Mesendoderm (in vitro differentiated cells): ENCODE measurements at regions not wholly inside any gene's neighbourhood (a gene's known extent, or its start where the extent isn't known, plus 50 kb on each side); places are given as distances from the start of the nearest gene placed in this dataset.

Source experiments
- DNase-seq: peaks from one replicate; pipeline ENCODE4 v3.0.0; 2013
- H2AK5ac ChIP-seq: 2 replicates; pipeline ENCODE4 v1.6.1; 2013; ENCODE audit warnings: low read length, inconsistent platforms
- H2BK120ac ChIP-seq: 2 replicates; pipeline ENCODE4 v1.6.1; 2013; ENCODE audit warnings: low read depth, mild to moderate bottlenecking, low read length, moderate library complexity, mixed read lengths
- H2BK15ac ChIP-seq: replicated peaks from 2 replicates; pipeline ENCODE4 v1.6.1; 2013; ENCODE audit warnings: low read depth, mild to moderate bottlenecking, moderate library complexity
- H2BK5ac ChIP-seq: 2 replicates; pipeline ENCODE4 v1.6.1; 2013; ENCODE audit warnings: low read length, inconsistent platforms
- H3K18ac ChIP-seq: 2 replicates; pipeline ENCODE4 v1.6.1; 2013; ENCODE audit warnings: mild to moderate bottlenecking, low read length, mixed read lengths
- H3K23ac ChIP-seq: one replicate; pipeline ENCODE4 v1.6.1; 2013; ENCODE audit warnings: low read length
- H3K27ac ChIP-seq: 2 replicates; pipeline ENCODE4 v1.5.1; 2013; ENCODE audit warnings: low read depth, mild to moderate bottlenecking, inconsistent platforms, low read length, moderate library complexity
- H3K27me3 ChIP-seq: 2 replicates; pipeline ENCODE4 v1.6.1; 2013; ENCODE audit warnings: low read length, control low read depth, mild to moderate bottlenecking, inconsistent platforms; ENCODE audit not compliant: insufficient read depth, poor library complexity
- H3K36me3 ChIP-seq: 2 replicates; pipeline ENCODE4 v1.6.1; 2013; ENCODE audit warnings: low read length, inconsistent platforms; ENCODE audit not compliant: control insufficient read depth, insufficient read depth
- H3K4ac ChIP-seq: one replicate; pipeline ENCODE4 v1.6.1; 2013; ENCODE audit warnings: low read depth, mild to moderate bottlenecking, low read length, moderate library complexity
- H3K4me1 ChIP-seq: 2 replicates; pipeline ENCODE4 v1.6.1; 2013; ENCODE audit warnings: low read depth, low read length, inconsistent platforms; ENCODE audit not compliant: control insufficient read depth
- H3K4me2 ChIP-seq: 2 replicates; pipeline ENCODE4 v1.6.1; 2013; ENCODE audit warnings: low read length
- H3K4me3 ChIP-seq: 2 replicates; pipeline ENCODE4 v1.5.1; 2013; ENCODE audit warnings: mild to moderate bottlenecking, low read length
- H3K56ac ChIP-seq: one replicate; pipeline ENCODE4 v1.6.1; 2013; ENCODE audit warnings: low read length
- H3K79me1 ChIP-seq: 2 replicates; pipeline ENCODE4 v1.6.1; 2013; ENCODE audit warnings: low read length, inconsistent platforms
- H3K79me2 ChIP-seq: 2 replicates; pipeline ENCODE4 v1.6.1; 2013; ENCODE audit warnings: mild to moderate bottlenecking, low read length; ENCODE audit not compliant: control insufficient read depth, insufficient read depth
- H3K9ac ChIP-seq: 2 replicates; pipeline ENCODE4 v1.6.1; 2013; ENCODE audit warnings: low read length, inconsistent platforms
- H4K5ac ChIP-seq: one replicate; pipeline ENCODE4 v1.6.1; 2013; ENCODE audit warnings: low read length
- H4K8ac ChIP-seq: one replicate; pipeline ENCODE4 v1.6.1; 2013; ENCODE audit warnings: low read depth, mild to moderate bottlenecking, control low read depth, low read length, moderate library complexity
- WGBS: extraction: QIAGEN DNeasy Blood & Tissue Kit; methylation state at CpG from one replicate; pipeline ENCODE4 v1.1.7; 2013; ENCODE audit warnings: low lambda C conversion rate, missing lambda C conversion rate; ENCODE audit not compliant: insufficient coverage; ENCODE audit errors: extremely low coverage; 5-methylcytosine and 5-hydroxymethylcytosine counted together

DNA sequence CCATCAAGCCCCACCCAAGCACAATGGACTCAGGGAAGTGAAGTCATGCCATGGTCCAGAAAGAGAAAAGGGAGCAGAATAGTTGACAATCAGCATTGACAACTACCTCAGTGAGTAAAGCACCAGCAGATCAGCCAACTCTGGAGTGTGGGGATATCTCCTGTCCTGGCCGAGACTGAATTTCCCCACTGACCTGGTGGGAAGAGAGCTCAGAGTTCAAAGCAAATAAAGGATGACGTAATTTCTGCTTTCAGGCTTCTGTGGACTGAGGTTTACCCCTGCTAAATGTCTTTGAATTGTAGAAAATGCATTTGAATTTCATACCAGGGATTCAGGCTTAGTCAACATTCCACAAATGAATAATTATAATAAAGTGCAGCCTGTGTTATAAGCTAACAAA lies 152.9 kb downstream of the CBLN1 start:
- H3K18ac ChIP-seq, result no peak overlapping the region
- no peak overlapping the region for H4K5ac ChIP-seq
- H3K4me1 ChIP-seq, result no peaks in the 10 kb centered on the region
- no peak overlapping the region for H3K56ac ChIP-seq
- H3K27ac ChIP-seq, result no peak overlapping the region
- H3K27me3 ChIP-seq, result no peaks in the 10 kb centered on the region
- H2BK15ac ChIP-seq, result no peak overlapping the region
- DNase-seq, result no peak
- H2BK5ac ChIP-seq, result no peak overlapping the region
- H3K79me2 ChIP-seq, result no peaks in the 10 kb centered on the region
- WGBS, result no CpG with 5 or more reads among the region's 2 CpGs
- no peak overlapping the region for H3K9ac ChIP-seq
- H3K79me1 ChIP-seq, result no peaks in the 10 kb centered on the region
- H3K36me3 ChIP-seq, result no peaks in the 10 kb centered on the region
- H3K4me2 ChIP-seq, result no peak overlapping the region
- H2AK5ac ChIP-seq, result no peak overlapping the region
- no peak overlapping the region for H2BK120ac ChIP-seq
- H3K4me3 ChIP-seq, result no peak overlapping the region
- no peak overlapping the region for H3K23ac ChIP-seq
- H3K4ac ChIP-seq, result no peak overlapping the region
- no peak overlapping the region for H4K8ac ChIP-seq

GRCh38 chr16:49127103-49127502 lies 154.5 kb downstream of the CBLN1 start:
- no peaks in the 10 kb centered on the region for H3K27me3 ChIP-seq
- peak; percentile 50 for DNase-seq
- H3K79me2 ChIP-seq, result no peaks in the 10 kb centered on the region
- no peak overlapping the region for H2BK120ac ChIP-seq
- H3K79me1 ChIP-seq, result no peaks in the 10 kb centered on the region
- no peak overlapping the region for H3K9ac ChIP-seq
- no peak overlapping the region for H4K5ac ChIP-seq
- H3K4me2 ChIP-seq, result no peak overlapping the region
- H3K4ac ChIP-seq, result no peak overlapping the region
- no peak overlapping the region for H3K4me3 ChIP-seq
- no peak overlapping the region for H2BK15ac ChIP-seq
- H3K27ac ChIP-seq, result no peak overlapping the region
- H3K4me1 ChIP-seq, result no peaks in the 10 kb centered on the region
- no peaks in the 10 kb centered on the region for H3K36me3 ChIP-seq
- H3K18ac ChIP-seq, result no peak overlapping the region
- WGBS, result no CpG with 5 or more reads among the region's 1 CpG
- no peak overlapping the region for H2BK5ac ChIP-seq
- H2AK5ac ChIP-seq, result no peak overlapping the region
- no peak overlapping the region for H4K8ac ChIP-seq
- H3K23ac ChIP-seq, result no peak overlapping the region
- H3K56ac ChIP-seq, result no peak overlapping the region

DNA sequence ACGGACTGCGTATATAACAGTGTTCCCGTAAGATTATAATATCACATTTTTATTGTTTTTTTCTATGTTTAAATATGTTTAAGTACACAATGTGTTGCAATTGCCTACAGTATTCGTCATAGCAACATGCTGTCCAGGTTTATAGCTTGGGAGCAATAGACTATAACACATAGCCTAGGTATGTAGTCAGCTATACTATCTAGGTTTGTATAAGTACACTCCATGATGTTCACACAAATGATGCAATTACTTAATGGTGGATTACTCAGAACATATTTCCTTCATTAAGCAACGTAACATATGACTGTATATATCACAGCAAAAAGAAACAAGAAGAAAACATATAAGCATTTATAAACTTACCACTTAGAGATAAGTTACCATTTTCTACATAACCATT lies 160.0 kb downstream of the CBLN1 start:
- no peaks in the 10 kb centered on the region for H3K27me3 ChIP-seq
- no peak overlapping the region for H2BK5ac ChIP-seq
- no peak overlapping the region for H3K4ac ChIP-seq
- H4K5ac ChIP-seq, result no peak overlapping the region
- no peak overlapping the region for H3K4me3 ChIP-seq
- H3K79me2 ChIP-seq, result no peaks in the 10 kb centered on the region
- WGBS, result no CpG with 5 or more reads among the region's 5 CpGs
- H3K56ac ChIP-seq, result no peak overlapping the region
- H2BK15ac ChIP-seq, result no peak overlapping the region
- H2BK120ac ChIP-seq, result no peak overlapping the region
- DNase-seq, result no peak
- H3K36me3 ChIP-seq, result no peaks in the 10 kb centered on the region
- H4K8ac ChIP-seq, result no peak overlapping the region
- H3K79me1 ChIP-seq, result no peaks in the 10 kb centered on the region
- H2AK5ac ChIP-seq, result no peak overlapping the region
- H3K4me1 ChIP-seq, result no peaks in the 10 kb centered on the region
- H3K18ac ChIP-seq, result no peak overlapping the region
- H3K4me2 ChIP-seq, result no peak overlapping the region
- H3K23ac ChIP-seq, result no peak overlapping the region
- no peak overlapping the region for H3K27ac ChIP-seq
- H3K9ac ChIP-seq, result no peak overlapping the region

GRCh38 chr16:49120631-49121030 lies 161.0 kb downstream of the CBLN1 start:
- Histone ChIP-seq H2AK5ac (no peak overlapping the region), H3K4me3 (no peak overlapping the region), H3K56ac (no peak overlapping the region), H3K4me2 (no peak overlapping the region), H2BK5ac (no peak overlapping the region), H2BK120ac (no peak overlapping the region), H3K4ac (no peak overlapping the region), H3K79me2 (no peaks in the 10 kb centered on the region), H3K23ac (no peak overlapping the region), H3K36me3 (no peaks in the 10 kb centered on the region), H4K5ac (no peak overlapping the region), H3K79me1 (no peaks in the 10 kb centered on the region), H3K27ac (no peak overlapping the region), H3K4me1 (no peaks in the 10 kb centered on the region), H3K18ac (no peak overlapping the region), H3K9ac (no peak overlapping the region), H3K27me3 (no peaks in the 10 kb centered on the region), H4K8ac (no peak overlapping the region), H2BK15ac (no peak overlapping the region)
- WGBS, result no CpG with 5 or more reads among the region's 6 CpGs
- DNase-seq, result peak; percentile 18

DNA sequence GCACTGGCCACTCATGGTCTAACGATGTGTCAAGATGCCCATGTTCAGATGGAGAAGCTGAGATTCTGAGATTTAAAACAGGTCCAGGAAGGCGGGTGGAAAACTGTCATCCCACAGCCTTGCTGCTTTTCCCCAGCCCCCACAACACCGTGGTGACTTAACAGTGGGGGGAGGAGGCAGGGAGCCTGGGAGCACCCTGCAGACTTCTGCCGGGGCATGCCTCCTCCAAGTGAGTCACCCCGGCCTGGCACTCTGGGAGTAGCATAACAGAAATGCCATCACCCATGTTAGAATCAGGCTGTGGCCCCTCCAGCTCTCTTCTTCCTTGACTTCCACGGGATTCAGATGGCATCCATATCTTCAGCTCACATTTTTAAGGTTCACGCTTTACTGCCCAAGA lies 164.8 kb downstream of the CBLN1 start:
- H3K4ac ChIP-seq, result no peak overlapping the region
- H4K8ac ChIP-seq, result no peak overlapping the region
- H4K5ac ChIP-seq, result no peak overlapping the region
- no peaks in the 10 kb centered on the region for H3K79me1 ChIP-seq
- no peak overlapping the region for H3K18ac ChIP-seq
- H3K9ac ChIP-seq, result no peak overlapping the region
- H2BK5ac ChIP-seq, result no peak overlapping the region
- no peak overlapping the region for H2AK5ac ChIP-seq
- no peaks in the 10 kb centered on the region for H3K36me3 ChIP-seq
- no CpG with 5 or more reads among the region's 7 CpGs for WGBS
- H3K27me3 ChIP-seq, result no peaks in the 10 kb centered on the region
- no peak overlapping the region for H3K4me3 ChIP-seq
- H2BK15ac ChIP-seq, result no peak overlapping the region
- H3K23ac ChIP-seq, result no peak overlapping the region
- no peak overlapping the region for H3K4me2 ChIP-seq
- H2BK120ac ChIP-seq, result no peak overlapping the region
- no peaks in the 10 kb centered on the region for H3K4me1 ChIP-seq
- H3K27ac ChIP-seq, result no peak overlapping the region
- H3K56ac ChIP-seq, result no peak overlapping the region
- peak; percentile 16 for DNase-seq
- H3K79me2 ChIP-seq, result no peaks in the 10 kb centered on the region

DNA sequence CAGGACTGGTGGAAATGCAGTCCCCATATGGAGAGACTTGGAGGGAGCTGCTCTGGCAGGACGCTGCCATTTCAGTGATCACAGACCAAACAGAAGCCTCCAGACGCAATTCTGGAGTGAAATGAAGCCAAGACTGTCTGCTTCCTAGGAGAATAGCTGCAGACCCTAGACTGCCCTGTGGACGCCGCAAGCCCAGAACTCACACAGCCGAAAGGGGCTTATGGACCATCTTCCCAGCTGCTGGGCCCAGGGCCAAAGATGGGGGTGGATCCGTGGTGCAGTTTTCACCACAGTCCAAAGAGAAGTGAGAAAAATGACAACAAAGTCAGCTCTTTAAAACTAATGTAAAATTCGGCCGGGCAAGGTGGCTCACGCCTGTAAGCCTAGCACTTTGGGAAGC lies 165.7 kb downstream of the CBLN1 start:
- no CpG with 5 or more reads among the region's 9 CpGs for WGBS
- Histone ChIP-seq H3K4me1 (no peaks in the 10 kb centered on the region), H4K8ac (no peak overlapping the region), H3K18ac (no peak overlapping the region), H2BK15ac (no peak overlapping the region), H3K23ac (no peak overlapping the region), H2BK5ac (no peak overlapping the region), H3K79me1 (no peaks in the 10 kb centered on the region), H2BK120ac (no peak overlapping the region), H3K4me2 (no peak overlapping the region), H2AK5ac (no peak overlapping the region), H3K27me3 (no peaks in the 10 kb centered on the region), H3K9ac (no peak overlapping the region), H3K56ac (no peak overlapping the region), H3K27ac (no peak overlapping the region), H3K4ac (no peak overlapping the region), H3K79me2 (no peaks in the 10 kb centered on the region), H3K36me3 (no peaks in the 10 kb centered on the region), H4K5ac (no peak overlapping the region), H3K4me3 (no peak overlapping the region)
- DNase-seq, result no peak
